ENCODE measurements at regions not wholly inside any gene's neighbourhood (a gene's known extent, or its start where the extent isn't known, plus 50 kb on each side); places are given as distances from the start of the nearest gene placed in this dataset.

DNA sequence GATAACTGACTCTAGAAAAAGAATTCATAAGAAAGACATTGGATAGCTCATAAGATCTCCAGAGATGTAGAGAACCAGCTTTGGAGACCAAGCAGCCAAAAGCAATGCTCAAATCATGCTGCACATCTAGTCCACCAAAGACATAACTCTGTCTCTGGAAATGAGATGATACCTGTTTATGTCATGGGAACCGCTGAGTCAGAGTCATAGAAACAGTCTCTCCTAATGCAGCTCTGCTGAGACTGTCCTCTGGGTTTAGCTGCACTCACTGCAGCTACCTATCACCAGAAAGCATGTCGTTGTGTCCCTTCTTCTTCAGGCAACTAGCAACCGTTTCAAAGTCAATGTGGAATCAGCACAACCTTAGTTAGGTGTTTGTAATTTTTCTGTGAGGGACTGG lies 218.5 kb upstream of the ROBO1 start:
- Histone ChIP-seq H3K9me3 (ENCODE audit: control insufficient read depth, low read length) (no peaks in the 10 kb centered on the region), H3K36me3 (ENCODE audit: control insufficient read depth in 1 of 2, insufficient read depth in 2 of 2, low read length in 1 of 2) (no peaks in the 10 kb centered on the region), H3K27ac (ENCODE audit: low read depth in 1 of 2, low read length in 2 of 2) (no peak overlapping the region), H3K4me1 (ENCODE audit: control insufficient read depth in 1 of 2, insufficient read depth in 2 of 2, low read length in 2 of 2) (no peaks in the 10 kb centered on the region), H3K27me3 (ENCODE audit: control insufficient read depth in 1 of 2, insufficient read depth in 2 of 2, low read length in 1 of 2) (no peaks in the 10 kb centered on the region), H3K4me3 (ENCODE audit: low read length in 2 of 2) (no peak overlapping the region)
- ATAC-seq (ENCODE audit: low FRiP score) (no peak), DNase-seq (no peak)
- WGBS, 2 donors, result 70 to 75% methylated on average over 3 of the region's 3 CpGs
- intact Hi-C loops (cut with DNase I), result no loop called here

DNA sequence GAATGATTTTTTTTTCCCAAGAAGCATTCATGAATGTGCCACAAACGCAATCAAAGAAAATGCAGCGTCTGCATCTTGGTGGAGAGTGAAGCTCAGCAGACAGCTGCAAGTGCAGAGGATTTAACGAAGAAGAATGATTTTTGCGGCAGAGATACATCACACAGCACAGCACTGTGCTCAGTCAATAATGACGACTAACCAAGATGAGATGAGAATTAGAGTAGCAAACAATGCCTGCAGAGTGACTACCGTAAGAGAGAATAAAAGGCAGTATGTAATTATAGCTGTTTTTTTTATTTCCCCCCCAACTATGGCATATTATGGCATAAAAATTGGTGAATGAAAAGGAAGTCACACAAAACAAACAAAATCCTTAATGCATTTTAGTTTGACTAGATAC lies 218.0 kb upstream of the ROBO1 start:
- H3K36me3 ChIP-seq (ENCODE audit: control insufficient read depth in 1 of 2, insufficient read depth in 2 of 2, low read length in 1 of 2), result no peaks in the 10 kb centered on the region
- H3K27ac ChIP-seq (ENCODE audit: low read depth in 1 of 2, low read length in 2 of 2), result no peak overlapping the region
- ATAC-seq (ENCODE audit: low FRiP score) (no peak), DNase-seq (no peak)
- H3K4me3 ChIP-seq (ENCODE audit: low read length in 2 of 2), result no peak overlapping the region
- no peaks in the 10 kb centered on the region for H3K9me3 ChIP-seq (ENCODE audit: control insufficient read depth, low read length)
- 71 to 77% methylated on average over 6 of the region's 6 CpGs for WGBS, 2 donors
- intact Hi-C loops (cut with DNase I), result no loop called here
- no peaks in the 10 kb centered on the region for H3K4me1 ChIP-seq (ENCODE audit: control insufficient read depth in 1 of 2, insufficient read depth in 2 of 2, low read length in 2 of 2)
- H3K27me3 ChIP-seq (ENCODE audit: control insufficient read depth in 1 of 2, insufficient read depth in 2 of 2, low read length in 1 of 2), result no peaks in the 10 kb centered on the region

GRCh38 chr3:79983118-79983517 lies 215.3 kb upstream of the ROBO1 start:
- no peaks in the 10 kb centered on the region for H3K36me3 ChIP-seq (ENCODE audit: control insufficient read depth in 1 of 2, insufficient read depth in 2 of 2, low read length in 1 of 2)
- H3K27me3 ChIP-seq (ENCODE audit: control insufficient read depth in 1 of 2, insufficient read depth in 2 of 2, low read length in 1 of 2), result peaks cover 0 to 1% of the 10 kb centered on the region in 2 donors
- ATAC-seq (ENCODE audit: low FRiP score) (no peak), DNase-seq (no peak)
- H3K27ac ChIP-seq (ENCODE audit: low read depth in 1 of 2, low read length in 2 of 2), result no peak overlapping the region
- H3K4me1 ChIP-seq (ENCODE audit: control insufficient read depth in 1 of 2, insufficient read depth in 2 of 2, low read length in 2 of 2), result no peaks in the 10 kb centered on the region
- WGBS, 2 donors, result 18 to 30% methylated on average over 1 of the region's 1 CpG
- intact Hi-C loops (cut with DNase I), result no loop called here
- no peak overlapping the region for H3K4me3 ChIP-seq (ENCODE audit: low read length in 2 of 2)
- H3K9me3 ChIP-seq (ENCODE audit: control insufficient read depth, low read length), result peaks cover 2% of the 10 kb centered on the region

DNA sequence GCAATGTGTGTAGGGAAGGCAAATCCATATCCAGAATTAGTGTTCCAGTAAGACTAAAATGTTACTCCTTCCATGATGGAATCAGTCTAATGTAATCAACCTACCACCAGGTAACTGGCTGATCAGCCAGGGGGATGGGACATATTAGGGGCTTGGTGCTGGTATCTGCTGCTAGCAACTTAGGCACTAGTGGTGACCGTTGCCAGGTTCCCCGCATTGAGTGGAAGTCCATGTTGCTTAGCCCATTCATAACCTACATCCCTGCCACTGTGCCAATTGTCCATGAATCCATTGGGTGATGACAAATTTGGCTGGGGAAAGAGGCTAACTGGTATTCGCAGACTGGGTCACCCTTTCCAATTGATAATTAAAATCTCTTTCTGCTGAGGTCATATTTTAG lies 212.2 kb upstream of the ROBO1 start:
- peaks cover 0 to 1% of the 10 kb centered on the region in 2 donors for H3K27me3 ChIP-seq (ENCODE audit: control insufficient read depth in 1 of 2, insufficient read depth in 2 of 2, low read length in 1 of 2)
- intact Hi-C loops (cut with DNase I), result no loop called here
- no peaks in the 10 kb centered on the region for H3K4me1 ChIP-seq (ENCODE audit: control insufficient read depth in 1 of 2, insufficient read depth in 2 of 2, low read length in 2 of 2)
- ATAC-seq (ENCODE audit: low FRiP score) (no peak), DNase-seq (no peak)
- peaks cover 2% of the 10 kb centered on the region for H3K9me3 ChIP-seq (ENCODE audit: control insufficient read depth, low read length)
- no peak overlapping the region for H3K27ac ChIP-seq (ENCODE audit: low read depth in 1 of 2, low read length in 2 of 2)
- no peak overlapping the region for H3K4me3 ChIP-seq (ENCODE audit: low read length in 2 of 2)
- no peaks in the 10 kb centered on the region for H3K36me3 ChIP-seq (ENCODE audit: control insufficient read depth in 1 of 2, insufficient read depth in 2 of 2, low read length in 1 of 2)
- WGBS, 2 donors, result 85 to 90% methylated on average over 3 of the region's 3 CpGs

DNA sequence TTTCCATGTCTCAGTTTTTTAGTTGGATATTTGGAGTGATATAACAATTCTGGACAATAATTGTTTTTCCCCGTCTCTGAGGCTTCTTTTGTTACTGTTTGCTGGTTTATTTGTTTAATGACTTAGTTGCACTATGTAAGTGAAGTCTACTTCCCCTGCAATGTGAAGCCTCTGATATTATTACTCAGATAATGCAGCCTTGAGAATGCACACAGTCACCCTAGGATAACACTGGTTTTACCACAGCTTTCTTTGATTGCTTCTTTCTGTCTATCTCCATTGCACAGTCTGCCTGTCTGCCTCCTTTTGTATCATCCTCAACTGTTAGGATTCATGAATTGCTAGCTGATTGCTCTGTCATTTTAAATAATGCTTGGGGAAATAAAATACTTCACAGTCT lies 208.7 kb upstream of the ROBO1 start:
- no peaks in the 10 kb centered on the region for H3K4me1 ChIP-seq (ENCODE audit: control insufficient read depth in 1 of 2, insufficient read depth in 2 of 2, low read length in 2 of 2)
- WGBS, 2 donors, result 81 to 97% methylated on average over 1 of the region's 1 CpG
- intact Hi-C loops (cut with DNase I), result no loop called here
- H3K4me3 ChIP-seq (ENCODE audit: low read length in 2 of 2), result no peak overlapping the region
- H3K9me3 ChIP-seq (ENCODE audit: control insufficient read depth, low read length), result peaks cover 2% of the 10 kb centered on the region
- H3K27me3 ChIP-seq (ENCODE audit: control insufficient read depth in 1 of 2, insufficient read depth in 2 of 2, low read length in 1 of 2), result peaks cover 0 to 1% of the 10 kb centered on the region in 2 donors
- ATAC-seq (ENCODE audit: low FRiP score) (no peak), DNase-seq (no peak)
- H3K27ac ChIP-seq (ENCODE audit: low read depth in 1 of 2, low read length in 2 of 2), result no peak overlapping the region
- H3K36me3 ChIP-seq (ENCODE audit: control insufficient read depth in 1 of 2, insufficient read depth in 2 of 2, low read length in 1 of 2), result no peaks in the 10 kb centered on the region

DNA sequence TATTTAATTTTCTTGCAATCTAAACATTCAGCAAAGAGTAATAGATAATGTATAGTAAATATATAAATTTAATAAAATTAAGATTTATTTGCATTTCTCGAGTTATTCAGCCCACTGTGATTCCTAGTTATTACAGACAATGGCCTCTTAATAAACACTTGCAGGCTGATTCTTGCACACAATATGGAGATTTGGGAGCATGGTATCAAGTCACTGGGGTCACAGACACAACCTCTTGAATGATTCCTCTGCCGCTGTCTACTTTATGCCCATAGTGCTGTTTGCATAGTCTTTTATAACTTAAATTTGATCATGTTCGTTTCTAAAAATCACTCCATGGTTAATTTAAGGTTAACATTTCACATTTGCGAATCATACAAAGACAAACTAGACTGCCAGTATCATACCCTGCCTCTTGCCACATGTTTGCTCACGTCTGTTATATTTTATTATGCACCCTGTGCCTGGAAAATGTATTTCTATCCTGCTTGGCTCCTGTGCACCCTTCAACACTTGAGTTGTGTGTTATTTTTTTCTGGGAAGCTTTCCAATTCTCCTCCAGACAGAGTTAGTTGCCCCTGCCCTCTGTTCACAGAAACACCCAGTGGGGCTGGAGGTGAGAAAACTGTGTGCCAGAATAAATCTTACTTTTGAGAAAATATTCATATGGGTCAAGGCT lies 206.3 kb upstream of the ROBO1 start:
- no peak for DNase-seq
- H3K4me1 ChIP-seq (ENCODE audit: control insufficient read depth in 1 of 2, insufficient read depth in 2 of 2, low read length in 2 of 2), result no peaks in the 10 kb centered on the region
- H3K27ac ChIP-seq (ENCODE audit: low read depth in 1 of 2, low read length in 2 of 2), result no peak overlapping the region
- H3K9me3 ChIP-seq (ENCODE audit: control insufficient read depth, low read length), result no peaks in the 10 kb centered on the region
- H3K27me3 ChIP-seq (ENCODE audit: control insufficient read depth in 1 of 2, insufficient read depth in 2 of 2, low read length in 1 of 2), result no peaks in the 10 kb centered on the region
- no peak overlapping the region for H3K4me3 ChIP-seq (ENCODE audit: low read length in 2 of 2)
- intact Hi-C loops (cut with DNase I), result no loop called here
- WGBS, 2 donors, result 31 to 35% methylated on average over 5 of the region's 5 CpGs
- H3K36me3 ChIP-seq (ENCODE audit: control insufficient read depth in 1 of 2, insufficient read depth in 2 of 2, low read length in 1 of 2), result no peaks in the 10 kb centered on the region
- ATAC-seq (ENCODE audit: low FRiP score), result no peak

GRCh38 chr3:79973482-79973881 lies 205.7 kb upstream of the ROBO1 start:
- 85% methylated on average over 1 of the region's 1 CpG for WGBS, 2 donors
- no peak for ATAC-seq (ENCODE audit: low FRiP score)

DNA sequence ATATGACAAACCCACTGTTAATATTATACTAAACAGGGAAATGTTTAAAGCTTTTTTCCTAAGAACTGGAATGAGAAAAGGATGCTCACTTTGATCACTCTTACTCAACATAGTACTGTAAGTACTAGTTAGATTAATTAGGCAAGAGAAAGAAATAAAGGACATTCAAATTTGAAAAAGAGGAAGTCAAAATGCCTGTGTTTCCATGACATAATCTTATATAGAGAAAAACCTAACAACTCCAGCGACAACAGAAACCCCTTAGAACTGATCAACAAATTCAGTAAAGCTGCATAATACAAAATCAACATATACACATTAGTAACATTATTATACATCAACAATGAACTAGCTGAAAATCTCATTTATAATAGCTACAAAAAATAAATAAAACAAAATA lies 200.6 kb upstream of the ROBO1 start:
- DNase-seq (no peak), ATAC-seq (ENCODE audit: low FRiP score) (no peak)
- Histone ChIP-seq H3K9me3 (ENCODE audit: control insufficient read depth, low read length) (no peaks in the 10 kb centered on the region), H3K27me3 (ENCODE audit: control insufficient read depth in 1 of 2, insufficient read depth in 2 of 2, low read length in 1 of 2) (no peaks in the 10 kb centered on the region), H3K36me3 (ENCODE audit: control insufficient read depth in 1 of 2, insufficient read depth in 2 of 2, low read length in 1 of 2) (no peaks in the 10 kb centered on the region), H3K4me3 (ENCODE audit: low read length in 2 of 2) (no peak overlapping the region), H3K4me1 (ENCODE audit: control insufficient read depth in 1 of 2, insufficient read depth in 2 of 2, low read length in 2 of 2) (no peaks in the 10 kb centered on the region), H3K27ac (ENCODE audit: low read depth in 1 of 2, low read length in 2 of 2) (no peak overlapping the region)
- intact Hi-C loops (cut with DNase I), result no loop called here
- 90 to 92% methylated on average over 1 of the region's 1 CpG for WGBS, 2 donors

More at GRCh38 chr3:79973482-79973881, 205.7 kb upstream of the ROBO1 start:
- Histone ChIP-seq H3K36me3 (ENCODE audit: control insufficient read depth in 1 of 2, insufficient read depth in 2 of 2, low read length in 1 of 2) (no peaks in the 10 kb centered on the region), H3K4me3 (ENCODE audit: low read length in 2 of 2) (no peak overlapping the region), H3K4me1 (ENCODE audit: control insufficient read depth in 1 of 2, insufficient read depth in 2 of 2, low read length in 2 of 2) (no peaks in the 10 kb centered on the region), H3K9me3 (ENCODE audit: control insufficient read depth, low read length) (no peaks in the 10 kb centered on the region), H3K27me3 (ENCODE audit: control insufficient read depth in 1 of 2, insufficient read depth in 2 of 2, low read length in 1 of 2) (no peaks in the 10 kb centered on the region), H3K27ac (ENCODE audit: low read depth in 1 of 2, low read length in 2 of 2) (no peak overlapping the region)
- DNase-seq, result no peak
- intact Hi-C loops (cut with DNase I), result no loop called here

DNA sequence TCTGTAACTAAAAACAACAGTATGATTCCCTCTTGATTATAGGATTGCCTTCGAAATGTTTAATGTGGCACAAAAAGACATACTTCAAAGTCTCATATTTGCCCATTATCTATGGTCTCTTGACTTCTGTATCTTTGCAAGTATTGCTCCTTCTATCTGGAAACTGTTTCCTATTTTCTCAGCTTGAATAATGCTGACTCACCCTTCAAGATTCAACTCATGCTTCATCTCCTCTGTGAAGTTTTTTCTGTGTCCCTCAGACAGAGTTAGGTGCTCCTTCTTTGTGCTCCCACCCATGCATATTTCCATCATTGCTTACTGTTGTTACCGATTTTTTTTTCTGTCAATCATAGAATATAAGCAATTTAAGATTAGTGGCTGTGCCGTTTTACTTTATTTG lies 192.8 kb upstream of the ROBO1 start:
- intact Hi-C loops (cut with DNase I), result no loop called here
- 45 to 46% methylated on average over 3 of the region's 3 CpGs for WGBS, 2 donors
- Histone ChIP-seq H3K27ac (ENCODE audit: low read depth in 1 of 2, low read length in 2 of 2) (no peak overlapping the region), H3K4me3 (ENCODE audit: low read length in 2 of 2) (no peak overlapping the region), H3K4me1 (ENCODE audit: control insufficient read depth in 1 of 2, insufficient read depth in 2 of 2, low read length in 2 of 2) (no peaks in the 10 kb centered on the region), H3K27me3 (ENCODE audit: control insufficient read depth in 1 of 2, insufficient read depth in 2 of 2, low read length in 1 of 2) (no peaks in the 10 kb centered on the region), H3K9me3 (ENCODE audit: control insufficient read depth, low read length) (no peaks in the 10 kb centered on the region), H3K36me3 (ENCODE audit: control insufficient read depth in 1 of 2, insufficient read depth in 2 of 2, low read length in 1 of 2) (no peaks in the 10 kb centered on the region)
- no peak for ATAC-seq (ENCODE audit: low FRiP score)
- no peak for DNase-seq

Measured in aorta (tissue), 5 donors.